GM18505 (cell line): ENCODE measurements at regions not wholly inside any gene's neighbourhood (a gene's known extent, or its start where the extent isn't known, plus 50 kb on each side); places are given as distances from the start of the nearest gene placed in this dataset.

Experiments
- ATAC-seq: cut with Tn5 transposase; IDR thresholded peaks from one replicate; pipeline ENCODE4 v1.9.1; 2021; ENCODE audit not compliant: unreplicated experiment
- POLR2A ChIP-seq: IDR thresholded peaks from 4 replicates; pipeline ENCODE4 v1.6.1; 2011; ENCODE audit warnings: borderline replicate concordance; ENCODE audit not compliant: insufficient read depth, insufficient read length; ENCODE audit errors: extremely low read depth

DNA sequence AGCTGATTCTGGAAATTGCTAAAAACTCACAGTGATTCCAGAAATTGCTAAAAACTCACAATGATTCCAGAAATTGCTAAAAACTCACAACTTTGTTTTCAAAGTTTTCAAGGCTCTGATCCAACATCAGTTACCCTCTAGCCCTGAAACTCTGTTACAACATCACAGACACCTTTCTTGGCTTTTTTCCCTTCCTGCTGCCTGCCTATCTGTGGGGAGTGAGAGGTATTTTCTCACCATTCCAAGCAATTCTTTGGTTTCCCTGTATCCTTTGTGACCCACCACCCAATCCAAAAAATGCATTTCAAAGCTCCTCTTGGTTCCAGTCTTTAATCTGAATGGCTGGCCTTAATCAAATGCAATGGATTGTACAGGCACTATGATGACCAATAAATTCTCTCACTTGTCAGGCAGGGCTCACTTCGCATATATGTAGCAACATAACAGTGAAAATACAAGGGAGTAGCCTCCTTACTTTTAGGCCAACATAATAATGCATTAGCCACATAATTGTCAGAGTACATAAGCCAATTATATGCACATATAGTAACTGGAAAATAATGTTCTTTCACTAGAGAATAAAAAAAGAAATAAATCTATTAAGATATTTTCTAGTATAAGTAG, 1139.0 kb downstream of the ROBO2 start:
- TF ChIP-seq POLR2A, result no peak
- no peak for ATAC-seq

DNA sequence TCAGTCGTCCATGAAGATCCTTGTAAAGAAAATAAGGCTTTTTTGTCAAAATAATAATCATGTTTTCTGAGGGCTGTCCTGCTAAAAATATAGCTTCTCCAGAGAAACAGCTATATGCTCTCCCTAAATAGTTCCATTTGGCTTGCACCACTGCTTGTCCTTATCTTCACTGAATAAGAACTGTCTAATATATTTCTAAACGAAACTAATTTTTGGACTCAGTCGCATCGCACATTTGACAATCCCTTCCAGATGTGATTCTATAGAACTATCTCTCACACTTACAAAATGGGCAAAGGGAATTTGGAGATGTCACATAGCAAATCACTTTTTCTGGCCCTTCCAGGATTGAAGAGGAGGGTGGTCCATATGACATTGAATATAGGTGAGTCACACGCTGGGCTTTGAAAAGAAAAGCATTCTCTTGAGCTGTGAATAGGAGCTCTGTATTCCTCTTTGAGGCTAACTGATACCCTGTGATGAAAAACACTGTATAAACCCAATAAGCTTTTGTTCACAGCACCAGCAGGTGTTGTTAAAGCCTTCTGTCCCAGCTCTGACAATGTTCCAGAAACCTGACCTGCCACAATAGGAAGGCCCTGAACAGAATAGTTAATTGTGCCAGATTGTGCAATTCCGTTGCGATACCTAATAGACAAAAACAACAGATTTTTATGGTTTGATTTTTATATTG, 1144.2 kb downstream of the ROBO2 start:
- TF ChIP-seq POLR2A, result no peak
- ATAC-seq, result no peak

DNA sequence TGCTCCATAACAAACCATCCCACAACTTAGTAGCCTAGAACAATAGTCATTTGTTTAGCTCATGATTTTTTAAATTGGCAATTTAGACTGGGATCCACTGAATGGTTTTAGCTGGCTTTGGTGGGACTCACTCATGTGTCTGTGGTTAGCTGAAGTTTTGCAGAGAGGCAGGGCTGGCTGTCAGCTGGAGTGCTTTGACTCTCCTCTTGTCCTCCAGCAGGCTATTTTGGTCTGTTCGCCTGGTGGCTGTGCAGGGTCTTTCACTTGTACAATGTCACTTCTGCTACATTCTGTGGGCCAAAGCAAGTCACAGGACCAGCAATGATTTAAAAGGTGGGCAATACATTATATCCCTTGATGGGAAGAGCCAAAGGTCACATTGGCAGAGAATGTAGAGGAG, 1146.5 kb downstream of the ROBO2 start:
- no peak for TF ChIP-seq POLR2A
- ATAC-seq, result no peak

DNA sequence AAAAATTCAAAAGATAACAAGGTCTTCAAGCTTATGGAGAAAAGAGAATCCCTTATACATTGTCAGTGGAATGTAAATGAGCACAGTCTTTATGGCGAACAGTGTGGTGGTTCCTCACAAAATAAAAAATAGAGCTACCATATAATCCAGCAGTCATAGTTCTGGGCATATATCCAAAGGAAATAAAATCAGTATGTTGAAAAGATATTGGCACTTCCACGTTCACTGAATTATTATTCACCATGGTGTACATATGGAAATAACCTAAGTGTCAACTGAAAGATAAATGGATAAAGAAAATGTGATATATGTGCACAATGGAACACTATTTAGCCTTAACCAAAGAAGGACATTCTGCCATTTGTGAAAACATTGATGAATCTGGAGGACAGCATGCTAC, 1161.2 kb downstream of the ROBO2 start:
- ATAC-seq, result no peak

DNA sequence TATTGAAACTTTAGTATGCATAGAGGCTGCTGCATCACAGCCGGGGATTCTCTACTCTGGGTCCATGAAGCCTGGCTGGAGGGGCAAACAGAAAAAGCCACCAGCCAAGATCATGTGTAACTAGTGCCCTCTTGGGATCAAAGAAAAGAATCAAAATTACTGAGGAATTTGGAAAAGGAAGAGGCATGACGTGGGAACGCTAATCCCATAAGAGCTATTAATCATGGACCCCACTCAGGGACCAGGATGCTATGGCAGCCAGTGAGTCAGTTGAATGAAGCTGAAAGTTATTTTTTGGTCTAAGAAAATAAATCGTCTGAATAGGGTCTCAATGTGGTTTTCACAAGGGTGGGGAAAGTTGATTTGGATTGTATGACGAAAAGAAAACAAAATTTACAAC, 1165.1 kb downstream of the ROBO2 start:
- no peak for ATAC-seq
- TF ChIP-seq POLR2A, result no peak

More for the DNA sequence above, 1161.2 kb downstream of the ROBO2 start:
- TF ChIP-seq POLR2A, result no peak

DNA sequence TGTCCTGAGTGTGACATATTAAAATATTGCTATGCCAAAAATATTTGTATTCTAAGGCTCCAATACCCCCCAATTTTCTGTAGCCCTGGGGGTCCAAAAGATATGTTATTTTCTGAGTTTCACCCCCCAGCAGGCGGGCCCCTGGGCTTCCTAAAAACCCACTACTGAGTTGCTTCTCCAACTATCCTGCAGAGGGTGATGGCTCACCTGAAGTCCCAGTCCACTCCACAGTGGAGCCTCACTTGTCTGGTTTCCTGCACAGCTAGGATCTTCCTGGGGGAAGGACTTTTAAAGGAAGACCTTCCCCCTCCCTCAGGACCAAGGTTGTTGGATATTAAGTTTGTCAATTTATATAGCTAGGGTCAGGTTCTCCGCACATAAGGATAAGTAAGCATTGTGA, 1181.4 kb downstream of the ROBO2 start:
- no peak for ATAC-seq
- no peak for TF ChIP-seq POLR2A

DNA sequence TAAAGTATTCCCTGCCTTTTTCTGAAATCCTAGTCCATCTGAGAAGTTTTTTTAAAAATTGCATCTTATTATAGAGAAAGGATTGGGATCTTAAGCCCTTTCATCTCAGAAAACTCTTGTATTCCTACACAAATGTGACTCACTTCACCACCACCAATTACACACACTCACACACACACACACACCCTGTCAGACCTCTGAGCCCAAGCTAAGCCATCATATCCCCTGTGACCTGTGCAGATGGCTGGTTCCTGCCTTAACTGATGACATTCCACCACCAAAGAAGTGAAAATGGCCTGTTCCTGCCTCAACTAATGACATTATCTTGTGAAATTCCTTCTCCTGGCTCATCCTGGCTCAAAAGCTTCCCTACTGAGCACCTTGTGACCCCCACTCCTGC, 1181.9 kb downstream of the ROBO2 start:
- no peak for TF ChIP-seq POLR2A
- ATAC-seq, result no peak

DNA sequence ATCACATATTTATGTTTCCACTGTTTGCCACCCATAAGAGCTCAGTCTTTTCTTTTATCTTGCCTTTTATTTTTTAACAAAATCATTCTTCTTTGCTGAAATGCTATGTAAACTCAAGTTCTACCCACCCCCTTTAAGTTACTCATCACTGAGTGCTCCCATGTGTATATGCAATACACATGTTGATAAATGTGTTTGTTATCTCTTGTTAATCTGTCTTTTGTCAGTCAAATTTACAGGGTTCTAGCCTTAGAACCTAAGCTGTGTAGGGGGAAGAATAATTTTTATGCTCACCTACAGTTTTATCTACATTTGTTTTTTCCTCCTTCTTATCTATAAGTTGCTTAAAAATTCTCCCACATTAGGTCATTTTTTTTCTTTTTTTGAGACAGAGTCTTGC, 1195.9 kb downstream of the ROBO2 start:
- no peak for TF ChIP-seq POLR2A
- ATAC-seq, result no peak

DNA sequence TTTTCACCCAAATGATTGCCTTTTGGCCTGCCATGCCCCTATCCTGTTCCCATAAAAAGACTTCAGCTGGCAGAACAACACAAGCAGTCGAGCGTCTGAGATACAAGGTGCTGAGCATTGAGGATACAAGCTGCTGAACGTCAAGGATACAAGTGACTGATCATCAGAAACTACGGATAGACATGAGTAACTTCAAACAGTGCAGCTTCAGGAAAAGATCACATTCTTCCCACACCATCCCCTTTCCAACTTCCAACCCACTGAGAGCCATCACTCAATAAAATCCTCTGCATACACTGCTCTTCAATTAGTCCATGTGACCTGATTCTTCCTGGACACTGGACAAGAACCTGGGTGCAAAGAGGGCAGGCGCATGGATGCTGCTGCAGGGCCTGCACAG, 1198.9 kb downstream of the ROBO2 start:
- TF ChIP-seq POLR2A, result no peak
- no peak for ATAC-seq

DNA sequence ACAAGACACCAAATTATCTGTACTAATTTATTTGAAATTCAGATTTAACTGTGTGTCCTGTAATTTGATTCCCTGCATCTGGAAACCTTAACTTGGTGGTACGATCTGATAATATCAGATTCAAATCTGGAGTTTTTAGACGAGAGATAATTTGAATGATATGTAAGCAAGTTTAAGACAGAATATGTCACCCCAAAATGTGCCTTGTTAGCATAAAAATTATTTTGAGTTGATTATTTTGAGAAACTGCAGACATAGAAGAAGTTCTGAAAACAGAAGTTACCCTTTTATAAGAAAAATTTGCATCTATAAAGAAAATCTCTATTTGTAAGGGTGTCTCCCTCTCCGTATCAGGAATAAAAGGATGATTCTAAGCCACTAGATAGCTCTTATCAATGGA, 1202.8 kb downstream of the ROBO2 start:
- no peak for TF ChIP-seq POLR2A
- ATAC-seq, result no peak

DNA sequence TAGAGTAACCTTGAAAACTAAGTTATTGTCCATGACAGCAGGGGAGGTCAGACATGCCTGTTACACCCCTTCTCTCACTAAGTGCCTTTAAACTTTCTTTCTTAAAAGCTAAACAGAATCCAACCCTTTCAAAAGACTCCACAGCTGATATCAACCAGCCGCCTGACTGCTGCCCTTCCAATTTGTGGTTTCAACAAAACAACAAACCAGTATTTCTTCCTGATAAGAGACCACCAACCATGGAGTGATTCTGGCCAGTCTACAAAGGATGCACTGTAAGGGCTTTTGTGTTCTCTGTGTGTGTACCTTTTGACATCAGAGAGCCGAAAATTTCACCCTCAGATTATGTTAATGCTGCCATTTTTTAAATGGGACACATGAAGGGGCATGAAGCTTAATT, 1204.2 kb downstream of the ROBO2 start:
- no peak for TF ChIP-seq POLR2A
- no peak for ATAC-seq

DNA sequence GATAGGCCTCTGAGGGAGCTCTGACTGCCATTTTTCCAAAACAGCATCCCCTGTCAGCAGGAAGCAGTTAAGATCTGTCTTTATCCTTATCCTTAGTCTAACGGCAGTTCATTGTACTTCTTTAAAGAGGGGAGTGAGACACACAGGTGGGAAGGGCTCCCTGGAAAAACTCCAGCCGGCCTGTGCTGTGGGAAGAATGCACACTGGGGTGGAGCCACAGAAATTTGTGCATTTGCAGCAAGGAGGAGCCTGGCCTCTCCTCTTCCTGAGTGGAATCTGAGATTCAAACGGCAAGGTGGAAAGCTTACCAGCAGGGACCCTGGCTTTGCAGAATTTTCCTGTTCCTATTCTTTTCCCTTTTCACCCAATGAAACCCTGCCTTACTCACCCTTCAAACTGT, 1209.4 kb downstream of the ROBO2 start:
- no peak for TF ChIP-seq POLR2A
- ATAC-seq, result no peak

DNA sequence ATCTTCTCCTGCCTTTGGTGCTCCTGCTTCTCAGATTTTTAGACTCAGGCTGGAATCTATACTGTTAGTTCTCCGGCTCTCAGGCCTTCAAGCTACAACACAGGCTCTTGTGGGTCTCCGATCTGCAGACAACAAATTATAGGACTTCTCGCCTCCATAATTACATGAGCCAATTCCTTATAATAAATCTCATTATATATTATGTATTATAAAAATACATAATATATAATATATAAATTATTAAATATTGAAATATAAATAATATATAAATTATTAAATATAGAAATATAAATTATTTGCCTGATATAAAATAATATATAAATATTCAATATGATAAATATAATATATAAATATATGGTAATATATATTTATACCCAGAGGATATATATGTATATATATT, 1214.0 kb downstream of the ROBO2 start:
- ATAC-seq, result no peak
- TF ChIP-seq POLR2A, result no peak

DNA sequence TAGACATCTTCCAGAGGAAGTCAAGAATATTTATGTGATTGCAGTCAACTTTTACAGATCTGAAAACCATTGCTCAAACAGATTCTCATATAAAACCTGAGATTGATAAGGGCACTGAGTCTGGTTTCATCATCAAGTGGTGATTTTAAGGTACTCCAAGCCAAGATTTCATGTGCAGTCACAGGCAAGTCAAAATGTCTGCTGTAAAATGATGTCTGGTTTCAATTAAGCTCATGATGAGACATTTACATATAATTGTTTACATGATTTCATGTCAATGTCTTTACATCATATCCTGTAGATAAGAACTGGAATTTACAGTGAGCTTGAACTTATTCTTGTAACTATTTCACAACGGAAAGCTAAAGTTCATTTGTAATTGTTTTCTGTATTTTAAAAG, 1215.5 kb downstream of the ROBO2 start:
- no peak for ATAC-seq
- TF ChIP-seq POLR2A, result no peak
